ENCODE measurements at regions not wholly inside any gene's neighbourhood (a gene's known extent, or its start where the extent isn't known, plus 50 kb on each side); places are given as distances from the start of the nearest gene placed in this dataset.
"Not testable (repeated sequence)": the region's sequence is repeated elsewhere in the genome, so short reads cannot be mapped to it uniquely, and the experiment has no call there.

- no peak for DNase-seq (ENCODE audit: low read depth)
Measured at GRCh38 chr1:224533517-224533916, 82.6 kb upstream of the CNIH3 start.

- DNase-seq (ENCODE audit: low read depth): no peak
Measured at GRCh38 chr1:224534731-224535130, 81.4 kb upstream of the CNIH3 start.

- no peak for DNase-seq (ENCODE audit: low read depth)
Measured at GRCh38 chr1:224535641-224536040, 80.5 kb upstream of the CNIH3 start.

GRCh38 chr1:224539971-224540370, 76.1 kb upstream of the CNIH3 start:
- DNase-seq (ENCODE audit: low read depth): no peak

GRCh38 chr1:224540535-224540934, 75.6 kb upstream of the CNIH3 start:
- DNase-seq (ENCODE audit: low read depth): no peak

- DNase-seq (ENCODE audit: low read depth): no peak
Measured at GRCh38 chr1:224541072-224541790, 74.9 kb upstream of the CNIH3 start.

- DNase-seq (ENCODE audit: low read depth): no peak
Measured at GRCh38 chr1:224541901-224542630, 74.1 kb upstream of the CNIH3 start.

- DNase-seq (ENCODE audit: low read depth): no peak
Measured at GRCh38 chr1:224542783-224543440, 73.2 kb upstream of the CNIH3 start.

- no peak for DNase-seq (ENCODE audit: low read depth)
Measured at GRCh38 chr1:224543453-224543852, 72.7 kb upstream of the CNIH3 start.

- no peak for DNase-seq (ENCODE audit: low read depth)
Measured at GRCh38 chr1:224544346-224545110, 71.6 kb upstream of the CNIH3 start.

GRCh38 chr1:224545571-224545970, 70.5 kb upstream of the CNIH3 start:
- no peak for DNase-seq (ENCODE audit: low read depth)

- no peak for DNase-seq (ENCODE audit: low read depth)
Measured at GRCh38 chr1:224548676-224549075, 67.4 kb upstream of the CNIH3 start.

GRCh38 chr1:224551189-224551588, 64.9 kb upstream of the CNIH3 start:
- DNase-seq (ENCODE audit: low read depth): not testable (repeated sequence)

- DNase-seq (ENCODE audit: low read depth): no peak
Measured at GRCh38 chr1:224554056-224554455, 62.1 kb upstream of the CNIH3 start.

- DNase-seq (ENCODE audit: low read depth): no peak
Measured at GRCh38 chr1:224554620-224555259, 61.4 kb upstream of the CNIH3 start.

GRCh38 chr1:224558904-224559303, 57.2 kb upstream of the CNIH3 start:
- DNase-seq (ENCODE audit: low read depth): no peak

GRCh38 chr1:224559981-224560728, 56.0 kb upstream of the CNIH3 start:
- DNase-seq (ENCODE audit: low read depth): no peak

GRCh38 chr1:224562881-224563280, 53.2 kb upstream of the CNIH3 start:
- DNase-seq (ENCODE audit: low read depth): not testable (repeated sequence)

- DNase-seq (ENCODE audit: low read depth): no peak
Measured at GRCh38 chr1:224563666-224564065, 52.5 kb upstream of the CNIH3 start.

GRCh38 chr1:224564454-224565084, 51.5 kb upstream of the CNIH3 start:
- no peak for DNase-seq (ENCODE audit: low read depth)

- no peak for DNase-seq (ENCODE audit: low read depth)
Measured at GRCh38 chr1:224565186-224565585, 50.9 kb upstream of the CNIH3 start.

Measured in CMK (cell line).